SK-N-SH (cell line): ENCODE measurements at regions not wholly inside any gene's neighbourhood (a gene's known extent, or its start where the extent isn't known, plus 50 kb on each side); places are given as distances from the start of the nearest gene placed in this dataset.
"Not testable (repeated sequence)": the region's sequence is repeated elsewhere in the genome, so short reads cannot be mapped to it uniquely, and the experiment has no call there.

Source experiments
- CTCF ChIA-PET: fragments of 300-600, 350-600 bp; formaldehyde crosslinking; extraction: SDS; loops from one replicate; lab custom pipeline; 2021; lab: Yijun Ruan, JAX
- POLR2A ChIA-PET: fragments of 350-600 bp; sonication (Branson Sonifier 250); formaldehyde crosslinking; extraction: SDS; loops from one replicate; lab custom pipeline; 2020; ENCODE audit warnings: antibody characterized with exemption, inconsistent platforms; lab: Yijun Ruan, JAX
- DNase-seq: peaks from one replicate; pipeline ENCODE4 v3.0.0; 2012
- H2AFZ ChIP-seq: fragments of 200-600 bp; sonication (generic); 2 replicates; pipeline ENCODE4 v1.8.1; 2016; ENCODE audit warnings: antibody characterized with exemption, mild to moderate bottlenecking, low read depth
- H3F3A ChIP-seq: fragments of 200-600 bp; sonication (generic); replicated peaks from 2 replicates; pipeline ENCODE3; 2016; ENCODE audit warnings: antibody characterized with exemption, mild to moderate bottlenecking; ENCODE audit not compliant: insufficient read depth
- H3K27ac ChIP-seq, 2 experiments: fragments of 200-500 bp in 1 of 2; fragments of 200-600 bp in 1 of 2; sonication (Bioruptor generic) in 1 of 2; sonication (generic), shearing (Covaris generic) in 1 of 2; 2 replicates each; pipeline versions ENCODE4 v1.5.1 to v1.6.1; 2014 to 2016; ENCODE audit warnings: low read depth in 2 of 2, inconsistent platforms in 1 of 2, low read length in 1 of 2, mild to moderate bottlenecking in 1 of 2, mixed read lengths in 1 of 2
- H3K27me3 ChIP-seq: fragments of 200-600 bp; sonication (generic), shearing (Covaris generic); 2 replicates; pipeline ENCODE4 v1.6.1; 2016; ENCODE audit warnings: mixed run types; ENCODE audit not compliant: insufficient read depth
- H3K36me3 ChIP-seq, 2 experiments: fragments of 200-500 bp in 1 of 2; fragments of 200-600 bp in 1 of 2; sonication (Bioruptor generic) in 1 of 2; sonication (generic) in 1 of 2; replicated peaks in 1 of 2; 2 replicates each; pipeline versions ENCODE3 to v1.5.1; 2014 to 2016; ENCODE audit warnings: low read length in 1 of 2, mild to moderate bottlenecking in 1 of 2; ENCODE audit not compliant: insufficient read depth in 2 of 2, control insufficient read depth in 1 of 2
- H3K4me1 ChIP-seq, 2 experiments: fragments of 200-500 bp in 1 of 2; fragments of 200-600 bp in 1 of 2; sonication (Bioruptor generic) in 1 of 2; sonication (generic), shearing (Covaris generic) in 1 of 2; 2 replicates each; pipeline versions ENCODE4 v1.5.1 to v1.6.1; 2014 to 2016; ENCODE audit warnings: low read depth in 1 of 2, low read length in 1 of 2, mixed run types in 1 of 2; ENCODE audit not compliant: insufficient read depth in 2 of 2, control insufficient read depth in 1 of 2
- H3K4me2 ChIP-seq: fragments of 200-600 bp; sonication (generic), shearing (Covaris generic); 2 replicates; pipeline ENCODE4 v1.6.1; 2017; ENCODE audit warnings: mixed run types
- H3K4me3 ChIP-seq, 2 experiments: fragments of 200-500 bp in 1 of 2; fragments of 200-600 bp in 1 of 2; sonication (Bioruptor generic) in 1 of 2; sonication (generic), shearing (Covaris generic) in 1 of 2; 2 replicates each; pipeline versions ENCODE4 v1.5.1 to v1.8.1; 2014 to 2016; ENCODE audit warnings: low read depth in 2 of 2, inconsistent platforms in 1 of 2, low read length in 1 of 2, mild to moderate bottlenecking in 1 of 2, mixed read lengths in 1 of 2, moderate library complexity in 1 of 2
- H3K79me2 ChIP-seq: fragments of 200-600 bp; sonication (generic); 2 replicates; pipeline ENCODE4 v1.8.1; 2017; ENCODE audit warnings: mild to moderate bottlenecking; ENCODE audit not compliant: insufficient read depth
- H3K9ac ChIP-seq: fragments of 200-600 bp; sonication (generic); 2 replicates; pipeline ENCODE4 v1.6.1; 2017; ENCODE audit warnings: mixed run types
- H3K9me2 ChIP-seq: fragments of 200-600 bp; sonication (generic); 2 replicates; pipeline ENCODE4 v1.6.1; 2017; ENCODE audit warnings: mixed run types
- H3K9me3 ChIP-seq: fragments of 200-600 bp; sonication (generic); 2 replicates; pipeline ENCODE4 v1.6.1; 2017; ENCODE audit warnings: mixed run types, mild to moderate bottlenecking, moderate library complexity
- H4K20me1 ChIP-seq: fragments of 200-600 bp; sonication (generic); 2 replicates; pipeline ENCODE4 v1.6.1; 2017; ENCODE audit warnings: mild to moderate bottlenecking, mixed run types; ENCODE audit not compliant: insufficient read depth
- EZH2phosphoT487 ChIP-seq: fragments of 200-600 bp; sonication (generic); IDR thresholded peaks from 2 replicates; pipeline ENCODE4 v1.6.1; 2017; ENCODE audit warnings: low read depth, mixed run types, mild to moderate bottlenecking, antibody characterized with exemption, moderate library complexity, borderline replicate concordance
- FOXJ3 ChIP-seq: sonication (generic); formaldehyde crosslinking; IDR thresholded peaks from 2 replicates; pipeline ENCODE4 v1.5.1; 2020; ENCODE audit warnings: mild to moderate bottlenecking, missing genetic modification reagents
- GATA2 ChIP-seq: sonication (generic); formaldehyde crosslinking; IDR thresholded peaks from 2 replicates; pipeline ENCODE4 v1.5.0; 2020; ENCODE audit warnings: mild to moderate bottlenecking, missing genetic modification reagents
- JUND ChIP-seq: IDR thresholded peaks from 2 replicates; pipeline ENCODE4 v1.4.0; 2012
- MEF2A ChIP-seq: IDR thresholded peaks from 2 replicates; pipeline ENCODE4 v1.4.0; 2012; ENCODE audit warnings: low read depth, borderline replicate concordance
- MXI1 ChIP-seq: IDR thresholded peaks from 2 replicates; pipeline ENCODE4 v1.6.1; 2012; ENCODE audit warnings: mild to moderate bottlenecking, low read depth, low read length, improper control_type of control experiment
- NRF1 ChIP-seq: IDR thresholded peaks from 2 replicates; pipeline ENCODE4 v1.6.1; 2012; ENCODE audit warnings: low read depth, mild to moderate bottlenecking, low read length
- POLR2AphosphoS5 ChIP-seq: IDR thresholded peaks from 2 replicates; pipeline ENCODE4 v1.6.1; 2012; ENCODE audit warnings: low read depth, low read length
- RAD21 ChIP-seq: IDR thresholded peaks from 2 replicates; pipeline ENCODE4 v1.6.1; 2012; ENCODE audit warnings: mild to moderate bottlenecking, low read length
- RCOR1 ChIP-seq: fragments of 150-350 bp; IDR thresholded peaks from 2 replicates; pipeline ENCODE4 v1.6.1; 2017; ENCODE audit warnings: antibody characterized with exemption, low read length
- RFX5 ChIP-seq: IDR thresholded peaks from 2 replicates; pipeline ENCODE4 v1.6.1; 2012; ENCODE audit warnings: mild to moderate bottlenecking, improper control_type of control experiment, low read length
- RXRA ChIP-seq: IDR thresholded peaks from 2 replicates; pipeline ENCODE4 v1.4.0; 2012; ENCODE audit warnings: low read depth, mild to moderate bottlenecking, borderline replicate concordance
- TAF1 ChIP-seq: IDR thresholded peaks from 2 replicates; pipeline ENCODE4 v1.6.1; 2012; ENCODE audit warnings: low read depth, mild to moderate bottlenecking, low read length, moderate library complexity, borderline replicate concordance
- YY1 ChIP-seq: IDR thresholded peaks from 2 replicates; pipeline ENCODE4 v1.4.0; 2012; ENCODE audit warnings: low read depth, mild to moderate bottlenecking
- WGBS: methylation state at CpG from one replicate; pipeline ENCODE4 v1.1.6; 2017; ENCODE audit warnings: low lambda C conversion rate; 5-methylcytosine and 5-hydroxymethylcytosine counted together
- TF ChIP-seq, protein P1 (sequence below): IDR thresholded peaks from 2 replicates; pipeline ENCODE4 v1.4.0; 2012; ENCODE audit warnings: low read depth
- TF ChIP-seq, protein P2 (sequence below): fragments of 200-600 bp; sonication (generic); IDR thresholded peaks from 2 replicates; pipeline ENCODE4 v1.6.1; 2017; ENCODE audit warnings: antibody characterized with exemption, mild to moderate bottlenecking, moderate library complexity
- TF ChIP-seq, protein P3 (sequence below): fragments of 150-350 bp; IDR thresholded peaks from 2 replicates; pipeline ENCODE4 v1.6.1; 2016; ENCODE audit warnings: mild to moderate bottlenecking, low read depth, low read length

DNA sequence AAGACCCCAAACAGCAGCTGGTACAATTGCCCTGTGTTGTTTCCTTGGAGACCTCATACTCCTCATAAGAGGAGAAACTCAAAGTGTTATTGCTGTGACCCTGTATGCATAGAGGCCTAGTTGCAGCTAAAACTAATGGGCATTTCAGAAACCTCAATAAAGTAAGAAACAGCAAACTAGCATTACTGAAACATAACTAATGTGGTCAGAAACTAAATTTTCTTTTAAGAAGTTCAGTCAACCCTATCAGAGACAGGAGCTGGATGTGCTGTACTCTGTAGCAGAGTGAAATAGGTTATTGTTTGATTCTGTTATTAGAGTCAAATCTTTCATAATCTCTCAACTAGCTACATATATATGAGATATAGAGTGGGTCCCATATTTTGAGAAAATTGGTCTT lies 257.5 kb upstream of the IRS4 start:
- no peak overlapping the region for H3K27ac ChIP-seq
- POLR2A ChIA-PET = no interaction called here
- TF ChIP-seq, protein P1, sequence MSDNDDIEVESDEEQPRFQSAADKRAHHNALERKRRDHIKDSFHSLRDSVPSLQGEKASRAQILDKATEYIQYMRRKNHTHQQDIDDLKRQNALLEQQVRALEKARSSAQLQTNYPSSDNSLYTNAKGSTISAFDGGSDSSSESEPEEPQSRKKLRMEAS = no peak
- TF ChIP-seq, protein P2, sequence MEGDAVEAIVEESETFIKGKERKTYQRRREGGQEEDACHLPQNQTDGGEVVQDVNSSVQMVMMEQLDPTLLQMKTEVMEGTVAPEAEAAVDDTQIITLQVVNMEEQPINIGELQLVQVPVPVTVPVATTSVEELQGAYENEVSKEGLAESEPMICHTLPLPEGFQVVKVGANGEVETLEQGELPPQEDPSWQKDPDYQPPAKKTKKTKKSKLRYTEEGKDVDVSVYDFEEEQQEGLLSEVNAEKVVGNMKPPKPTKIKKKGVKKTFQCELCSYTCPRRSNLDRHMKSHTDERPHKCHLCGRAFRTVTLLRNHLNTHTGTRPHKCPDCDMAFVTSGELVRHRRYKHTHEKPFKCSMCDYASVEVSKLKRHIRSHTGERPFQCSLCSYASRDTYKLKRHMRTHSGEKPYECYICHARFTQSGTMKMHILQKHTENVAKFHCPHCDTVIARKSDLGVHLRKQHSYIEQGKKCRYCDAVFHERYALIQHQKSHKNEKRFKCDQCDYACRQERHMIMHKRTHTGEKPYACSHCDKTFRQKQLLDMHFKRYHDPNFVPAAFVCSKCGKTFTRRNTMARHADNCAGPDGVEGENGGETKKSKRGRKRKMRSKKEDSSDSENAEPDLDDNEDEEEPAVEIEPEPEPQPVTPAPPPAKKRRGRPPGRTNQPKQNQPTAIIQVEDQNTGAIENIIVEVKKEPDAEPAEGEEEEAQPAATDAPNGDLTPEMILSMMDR = no peak
- TF ChIP-seq EZH2phosphoT487 (no peak), RCOR1 (no peak)
- TF ChIP-seq, all 33 proteins: peak for 0
- no peak overlapping the region for H3K4me3 ChIP-seq
- no peaks in the 10 kb centered on the region for H3K36me3 ChIP-seq
- no peak overlapping the region for H3K4me2 ChIP-seq
- H2AFZ ChIP-seq = no peak overlapping the region
- no peak for DNase-seq
- no peak overlapping the region for H3K9ac ChIP-seq
- no peaks in the 10 kb centered on the region for H3K79me2 ChIP-seq
- H3F3A ChIP-seq = no peaks in the 10 kb centered on the region
- CTCF ChIA-PET = no interaction called here
- H3K27me3 ChIP-seq = no peaks in the 10 kb centered on the region
- H3K9me3 ChIP-seq = no peaks in the 10 kb centered on the region
- no peaks in the 10 kb centered on the region for H4K20me1 ChIP-seq
- no peaks in the 10 kb centered on the region for H3K9me2 ChIP-seq
- H3K4me1 ChIP-seq = no peaks in the 10 kb centered on the region

GRCh38 chrX:108972899-108973298 lies 236.5 kb upstream of the IRS4 start:
- H3F3A ChIP-seq, H3K4me2 ChIP-seq, H3K9ac ChIP-seq, POLR2A ChIA-PET, DNase-seq, H3K79me2 ChIP-seq, CTCF ChIA-PET, H3K4me1 ChIP-seq, H4K20me1 ChIP-seq, H3K36me3 ChIP-seq, H3K4me3 ChIP-seq, H3K9me3 ChIP-seq, H3K27me3 ChIP-seq, H3K9me2 ChIP-seq, H2AFZ ChIP-seq, H3K27ac ChIP-seq: not testable (repeated sequence)
- WGBS = 0% methylated on average over 3 of the region's 3 CpGs

DNA sequence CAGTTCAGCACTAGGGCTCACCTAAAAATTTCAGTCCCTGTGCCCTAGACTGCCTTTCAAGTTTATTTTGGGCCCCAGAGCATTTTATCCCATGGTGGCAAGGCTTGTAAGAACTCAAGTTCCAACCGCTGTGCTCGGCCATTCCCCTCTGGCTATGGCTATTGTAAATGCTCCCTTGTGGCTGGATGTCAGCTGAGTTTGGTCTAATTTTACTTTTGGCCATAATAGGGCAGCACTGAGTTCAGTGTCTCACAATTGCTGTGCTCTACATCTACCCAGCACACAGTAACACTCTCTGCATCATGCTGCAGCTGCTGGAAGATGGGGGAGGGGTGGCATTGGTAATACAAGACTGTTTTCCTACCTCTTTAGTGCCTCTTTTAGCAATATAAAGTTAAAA lies 210.8 kb upstream of the IRS4 start:
- H3K27me3 ChIP-seq = no peaks in the 10 kb centered on the region
- no peaks in the 10 kb centered on the region for H3F3A ChIP-seq
- no peaks in the 10 kb centered on the region for H3K36me3 ChIP-seq
- no peaks in the 10 kb centered on the region for H3K9me2 ChIP-seq
- H3K4me1 ChIP-seq = no peaks in the 10 kb centered on the region
- H4K20me1 ChIP-seq = no peaks in the 10 kb centered on the region
- CTCF ChIA-PET = no interaction called here
- POLR2A ChIA-PET = no interaction called here
- WGBS = 4% methylated on average over 2 of the region's 2 CpGs
- H3K27ac ChIP-seq = no peak overlapping the region
- DNase-seq = no peak
- no peak overlapping the region for H3K4me3 ChIP-seq
- TF ChIP-seq RXRA (no peak), YY1 (no peak), EZH2phosphoT487 (no peak), MXI1 (no peak), RCOR1 (no peak), TAF1 (no peak), JUND (no peak), RAD21 (no peak), FOXJ3 (CRISPR knock-in tag) (no peak), POLR2AphosphoS5 (no peak), NRF1 (no peak), GATA2 (CRISPR knock-in tag) (no peak), RFX5 (no peak), MEF2A (no peak)
- TF ChIP-seq, protein P1 = no peak
- TF ChIP-seq, protein P3, sequence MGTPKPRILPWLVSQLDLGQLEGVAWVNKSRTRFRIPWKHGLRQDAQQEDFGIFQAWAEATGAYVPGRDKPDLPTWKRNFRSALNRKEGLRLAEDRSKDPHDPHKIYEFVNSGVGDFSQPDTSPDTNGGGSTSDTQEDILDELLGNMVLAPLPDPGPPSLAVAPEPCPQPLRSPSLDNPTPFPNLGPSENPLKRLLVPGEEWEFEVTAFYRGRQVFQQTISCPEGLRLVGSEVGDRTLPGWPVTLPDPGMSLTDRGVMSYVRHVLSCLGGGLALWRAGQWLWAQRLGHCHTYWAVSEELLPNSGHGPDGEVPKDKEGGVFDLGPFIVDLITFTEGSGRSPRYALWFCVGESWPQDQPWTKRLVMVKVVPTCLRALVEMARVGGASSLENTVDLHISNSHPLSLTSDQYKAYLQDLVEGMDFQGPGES = no peak
- TF ChIP-seq, protein P2 = no peak
- H3K4me2 ChIP-seq = no peak overlapping the region
- no peaks in the 10 kb centered on the region for H3K9me3 ChIP-seq
- no peak overlapping the region for H3K9ac ChIP-seq
- H3K79me2 ChIP-seq = no peaks in the 10 kb centered on the region
- no peak overlapping the region for H2AFZ ChIP-seq
